ENCODE measurements at regions not wholly inside any gene's neighbourhood (a gene's known extent, or its start where the extent isn't known, plus 50 kb on each side); places are given as distances from the start of the nearest gene placed in this dataset.
"Not testable (repeated sequence)": the region's sequence is repeated elsewhere in the genome, so short reads cannot be mapped to it uniquely, and the experiment has no call there.

DNA sequence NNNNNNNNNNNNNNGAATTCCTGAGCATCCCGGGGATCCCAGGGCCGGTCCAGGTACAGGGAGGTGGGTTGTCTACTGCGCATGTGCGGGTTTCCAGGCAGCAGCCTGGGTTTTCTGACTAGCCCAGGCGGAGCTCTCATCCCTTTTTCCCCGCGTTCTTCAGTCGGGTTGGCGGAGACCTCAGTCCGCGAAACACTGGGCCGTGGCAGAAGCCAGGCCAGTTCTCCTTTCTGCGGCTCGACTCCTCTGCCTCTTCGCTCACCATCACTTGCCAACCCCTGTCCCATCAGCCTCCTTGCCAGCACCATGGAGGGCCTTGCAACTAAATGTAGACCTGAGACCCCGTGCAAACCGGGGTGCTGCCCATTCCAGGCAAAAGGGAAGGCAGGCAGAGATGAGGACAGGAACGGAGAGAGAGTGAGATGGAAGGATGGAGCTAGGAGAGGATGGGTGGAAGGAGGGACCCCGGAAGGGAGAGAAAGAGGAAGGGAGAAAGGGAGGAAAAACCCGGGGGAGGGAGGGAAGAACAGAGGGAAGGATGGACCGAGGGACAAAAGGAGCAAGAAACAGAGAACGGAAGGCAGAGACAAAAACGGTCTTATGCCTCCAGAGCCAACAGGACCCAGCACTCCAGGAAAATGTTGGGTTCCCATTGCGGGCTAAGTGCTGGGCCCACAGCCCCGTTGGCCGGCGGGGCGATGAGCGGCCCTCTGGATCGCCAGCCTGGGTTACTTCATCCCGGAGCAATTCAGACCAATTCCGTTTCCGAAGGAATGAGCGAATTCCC lies 445.4 kb upstream of the DEFB115 start:
- peak; percentile 89 for DNase-seq

DNA sequence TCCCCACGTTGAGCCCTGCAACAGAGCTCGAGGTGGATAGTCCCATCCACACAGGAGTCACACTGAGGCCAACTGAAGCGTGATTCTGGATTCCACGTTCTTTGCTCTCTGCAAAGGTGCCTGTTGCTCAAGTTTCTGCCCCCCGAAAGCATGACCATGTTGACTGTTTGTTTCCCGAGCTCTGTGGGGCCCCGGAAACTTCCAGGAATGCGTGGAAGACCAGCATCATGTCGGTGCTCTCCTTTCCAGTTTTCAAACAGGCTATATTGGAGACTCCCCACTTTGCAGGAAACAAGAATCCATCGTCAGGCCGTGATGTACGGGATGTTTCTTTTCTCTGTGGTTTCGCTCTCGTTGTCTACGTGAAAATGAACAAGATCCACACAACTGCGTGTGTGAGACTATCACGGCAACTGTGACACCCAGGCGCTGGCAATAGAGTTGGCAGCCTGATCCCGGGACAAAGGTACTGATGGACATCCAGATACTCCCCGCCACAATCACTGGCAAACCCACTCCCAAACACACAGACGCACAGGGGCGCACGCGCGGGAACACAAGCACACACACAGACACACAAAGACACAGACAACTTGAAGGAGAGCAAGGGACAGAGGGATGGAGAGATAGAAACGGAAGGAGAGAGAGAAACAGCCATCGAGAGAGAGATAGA lies 444.6 kb upstream of the DEFB115 start:
- no peak for DNase-seq

DNA sequence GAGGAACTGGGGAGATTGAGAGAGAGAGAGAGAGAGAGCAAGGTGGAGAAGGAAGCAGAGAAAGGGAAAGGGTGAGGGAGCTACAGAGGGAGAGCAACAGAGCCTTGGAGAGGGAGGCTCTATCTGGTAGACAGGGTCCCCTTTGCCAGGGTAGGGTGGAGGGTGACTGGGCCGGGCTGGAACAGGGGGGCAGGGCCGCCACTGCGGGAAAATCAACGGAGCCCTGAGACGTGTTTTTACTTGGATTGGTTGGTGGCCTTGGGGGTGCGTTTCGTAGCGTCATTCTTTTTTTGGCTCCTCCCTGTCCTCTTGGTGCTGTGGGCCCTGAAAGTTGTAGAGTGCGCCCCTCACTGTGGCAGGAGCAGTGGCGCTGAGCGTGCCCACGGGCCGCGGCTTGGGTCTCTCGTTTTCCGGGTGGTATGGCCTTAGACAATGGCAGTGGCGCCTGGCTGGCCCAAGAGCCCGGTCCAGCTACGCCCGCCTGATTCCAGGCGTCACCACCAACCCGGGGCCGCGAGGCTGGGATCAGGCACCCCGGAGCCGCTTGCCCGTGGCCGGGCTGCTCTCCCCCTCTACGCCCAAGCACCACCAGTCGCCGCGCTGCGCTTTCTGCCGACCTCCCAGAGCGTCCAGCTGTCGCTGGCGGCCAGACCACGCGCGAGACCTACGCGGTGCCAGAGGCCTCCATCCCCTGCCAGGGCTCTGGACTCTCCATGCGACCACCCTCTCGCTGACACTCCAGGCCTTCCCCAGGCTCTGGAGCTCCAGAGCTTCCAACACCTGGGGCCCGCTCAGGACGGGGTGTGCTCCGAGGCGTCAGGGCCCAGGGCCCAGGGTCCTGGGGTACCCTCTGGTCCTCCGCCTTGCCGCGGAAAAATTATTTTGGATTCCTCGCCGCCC lies 443.8 kb upstream of the DEFB115 start:
- peak; percentile 21 for DNase-seq

DNA sequence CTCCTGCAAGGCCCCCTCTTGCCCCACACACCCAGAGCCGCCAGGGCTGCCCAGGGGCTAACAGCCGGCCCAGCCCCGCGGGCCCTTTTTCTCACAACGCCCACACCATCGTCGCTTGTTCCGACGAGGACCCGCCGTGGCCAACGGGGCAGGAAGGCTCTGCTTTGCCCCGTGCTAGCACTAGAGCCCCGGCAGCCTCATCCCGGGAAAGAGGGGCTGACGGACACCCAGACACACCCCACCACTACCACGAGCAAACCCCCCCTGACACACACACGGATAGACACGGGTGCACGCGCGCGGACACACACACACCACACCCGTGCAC lies 443.2 kb upstream of the DEFB115 start:
- not testable (repeated sequence) for DNase-seq

DNA sequence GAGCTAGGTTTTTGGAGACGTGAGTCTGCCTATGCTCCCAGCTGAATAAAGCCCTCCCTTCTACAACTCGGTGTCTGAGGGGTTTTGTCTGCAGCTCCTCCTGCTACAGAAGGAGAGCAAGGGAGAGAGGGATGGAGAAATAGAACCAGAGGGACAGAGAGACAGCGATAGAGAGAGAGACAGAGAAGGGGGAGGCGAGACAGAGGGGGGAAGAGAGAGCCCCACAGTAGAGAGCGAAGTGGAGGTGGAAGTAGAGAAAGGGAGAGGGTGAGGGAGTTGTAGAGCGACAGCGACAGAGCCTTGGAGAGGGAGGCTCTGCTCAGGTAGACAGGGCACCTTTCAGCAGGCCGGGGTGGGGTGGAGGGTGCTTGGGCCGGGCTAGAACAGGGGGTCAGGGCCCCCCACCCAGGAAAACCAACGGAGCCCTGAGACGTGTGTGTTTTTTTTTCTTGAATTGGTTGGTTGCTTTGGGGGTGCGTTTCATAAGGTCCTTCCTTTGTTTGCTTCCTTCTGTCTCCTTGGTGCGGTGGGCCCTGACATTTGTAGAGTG lies 442.4 kb upstream of the DEFB115 start:
- not testable (repeated sequence) for DNase-seq

DNA sequence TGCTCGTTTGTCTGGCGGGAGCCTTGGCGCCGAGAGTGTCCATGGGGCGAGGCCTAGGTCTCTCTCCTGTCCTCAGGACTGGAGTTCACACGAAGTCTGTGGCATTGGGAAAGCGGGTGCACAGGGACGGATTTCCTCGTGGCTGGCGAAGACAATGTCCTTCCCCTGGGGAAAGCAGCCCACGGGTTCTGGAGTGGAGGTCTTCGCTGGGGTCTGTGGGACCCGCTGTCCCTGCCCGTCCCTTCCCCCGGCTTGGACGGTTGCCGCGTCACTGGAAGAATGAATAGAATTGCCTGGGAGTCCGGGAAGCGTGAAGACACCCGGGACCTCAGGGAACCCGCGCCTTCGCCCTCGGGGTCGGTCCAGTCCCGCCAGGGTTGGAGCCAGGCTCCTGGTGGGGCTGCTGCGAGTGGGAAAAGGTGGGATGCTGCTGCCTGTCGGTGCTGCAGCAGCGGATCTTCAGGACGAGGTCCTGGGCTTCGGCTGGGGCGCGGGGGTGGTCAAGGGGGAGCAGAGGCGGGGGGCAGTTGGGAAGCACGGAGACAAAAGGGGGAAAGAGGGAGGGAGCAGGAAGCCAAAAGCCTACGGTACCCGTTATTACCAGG lies 441.8 kb upstream of the DEFB115 start:
- DNase-seq: no peak

DNA sequence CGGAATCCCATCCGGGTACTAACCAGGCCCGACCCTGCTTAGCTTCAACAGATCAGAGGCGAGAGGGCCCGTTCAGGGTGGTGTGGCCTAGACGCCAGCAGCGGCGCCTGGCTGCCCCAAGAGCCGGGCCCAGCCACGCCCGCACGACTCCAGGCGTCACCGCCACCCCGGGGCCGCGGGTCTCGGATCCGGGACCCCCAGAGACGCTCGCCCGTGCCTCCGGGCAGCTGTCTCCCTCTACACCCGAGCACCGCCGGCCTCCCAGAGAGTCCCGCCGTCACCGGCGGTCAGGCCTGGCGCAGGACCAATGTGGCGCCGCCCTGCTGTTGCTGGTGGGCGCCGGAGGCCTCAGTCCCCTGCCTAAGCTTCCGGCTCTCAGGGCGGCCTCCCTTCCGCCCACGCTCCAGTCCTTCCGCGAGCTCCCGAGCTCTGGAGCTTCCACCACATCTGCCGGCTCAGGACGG lies 441.2 kb upstream of the DEFB115 start:
- DNase-seq: peak; percentile 58

DNA sequence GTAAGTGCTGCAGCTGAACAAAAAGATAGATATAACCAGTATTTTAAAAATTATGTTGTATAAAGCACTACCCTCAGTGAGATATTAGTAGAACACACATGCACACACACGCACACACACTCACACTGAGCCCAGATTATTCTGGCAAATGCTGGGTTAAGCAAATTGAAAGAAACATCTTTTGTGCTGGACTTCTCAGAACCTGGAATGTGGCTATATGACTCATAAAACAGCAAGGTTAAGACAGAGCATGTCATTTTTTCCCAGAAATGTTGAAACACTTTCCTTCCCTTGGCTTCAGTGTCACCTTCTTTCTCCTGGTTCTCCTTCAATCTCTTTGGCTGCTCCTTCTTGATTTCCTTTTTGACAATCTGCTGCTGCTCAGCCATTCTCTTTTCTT lies 435.8 kb upstream of the DEFB115 start:
- not testable (repeated sequence) for DNase-seq

DNA sequence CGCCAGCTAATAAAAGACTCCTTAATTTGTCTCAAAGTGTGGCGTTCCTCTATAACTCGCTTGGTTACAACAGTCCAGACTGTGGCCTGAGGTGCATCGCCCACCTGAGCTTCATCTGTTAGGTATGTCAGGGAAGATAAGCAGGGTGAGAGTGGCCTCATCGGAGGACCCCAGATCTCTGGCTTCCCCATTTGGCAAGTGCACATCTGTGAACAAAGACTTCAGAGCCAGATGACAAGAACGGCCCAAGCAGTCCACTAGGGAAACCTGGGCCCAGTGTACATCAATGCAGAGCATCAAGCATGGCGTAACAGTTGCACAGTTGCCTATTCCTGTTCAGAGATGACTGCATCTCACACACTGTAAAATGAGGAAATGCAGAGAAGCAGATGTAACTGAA lies 432.8 kb upstream of the DEFB115 start:
- not testable (repeated sequence) for DNase-seq

DNA sequence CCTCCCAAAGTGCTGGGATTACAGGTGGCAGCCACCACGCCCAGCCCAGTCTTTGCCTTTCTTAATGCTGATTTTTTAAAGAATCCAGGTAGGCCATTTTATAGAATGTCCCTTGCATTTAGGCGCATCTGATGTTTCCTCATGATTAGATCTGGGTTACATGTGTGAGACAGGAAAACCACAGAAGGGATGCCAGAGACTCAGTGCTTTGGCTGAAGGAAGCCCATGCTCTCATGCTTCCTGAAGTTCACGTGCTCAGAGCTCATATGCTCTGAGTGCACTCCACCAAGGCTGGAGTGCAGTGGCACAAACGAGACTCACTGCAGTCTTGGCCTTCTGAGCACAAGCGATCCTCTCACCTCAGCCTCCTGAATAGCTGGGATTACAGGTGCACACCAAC lies 411.5 kb upstream of the DEFB115 start:
- not testable (repeated sequence) for DNase-seq

DNA sequence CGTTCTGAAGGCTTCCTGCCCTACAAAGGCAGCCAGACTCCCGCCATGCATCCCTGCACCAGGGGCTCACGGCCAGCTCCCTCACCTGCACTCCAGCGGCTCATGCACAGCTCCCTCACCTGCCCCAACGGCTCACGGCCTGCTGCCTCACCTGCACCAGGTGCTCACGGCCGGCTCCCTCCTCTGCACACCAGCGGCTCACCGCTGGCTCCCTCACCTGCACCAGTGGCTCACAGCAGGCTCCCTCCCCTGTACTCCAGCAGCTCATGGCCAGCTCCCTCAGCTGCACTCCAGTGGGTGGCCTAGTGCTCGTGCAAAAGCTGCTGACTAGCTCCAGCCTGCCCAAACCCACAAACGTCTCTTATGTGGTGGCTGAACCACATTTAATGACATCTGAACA lies 389.2 kb upstream of the DEFB115 start:
- not testable (repeated sequence) for DNase-seq

DNA sequence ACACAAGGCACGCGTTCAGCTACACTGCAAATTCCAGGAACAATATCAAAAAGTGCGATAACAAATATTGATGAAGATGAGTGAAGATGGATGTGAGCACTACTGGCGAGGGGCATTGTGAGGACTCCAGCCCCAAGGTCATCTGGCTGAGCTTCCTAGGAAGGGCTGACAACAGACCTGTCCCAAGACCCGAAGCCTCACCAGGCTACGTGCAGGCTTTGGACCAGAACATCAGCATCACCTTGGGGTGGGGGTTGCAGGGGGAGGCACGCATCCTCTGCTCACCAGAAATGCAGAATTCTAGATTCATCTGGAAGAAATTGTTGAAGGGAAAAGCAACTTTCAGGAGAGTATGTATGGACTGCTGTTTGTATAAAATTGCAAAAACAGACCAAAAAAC lies 386.3 kb upstream of the DEFB115 start:
- not testable (repeated sequence) for DNase-seq

DNA sequence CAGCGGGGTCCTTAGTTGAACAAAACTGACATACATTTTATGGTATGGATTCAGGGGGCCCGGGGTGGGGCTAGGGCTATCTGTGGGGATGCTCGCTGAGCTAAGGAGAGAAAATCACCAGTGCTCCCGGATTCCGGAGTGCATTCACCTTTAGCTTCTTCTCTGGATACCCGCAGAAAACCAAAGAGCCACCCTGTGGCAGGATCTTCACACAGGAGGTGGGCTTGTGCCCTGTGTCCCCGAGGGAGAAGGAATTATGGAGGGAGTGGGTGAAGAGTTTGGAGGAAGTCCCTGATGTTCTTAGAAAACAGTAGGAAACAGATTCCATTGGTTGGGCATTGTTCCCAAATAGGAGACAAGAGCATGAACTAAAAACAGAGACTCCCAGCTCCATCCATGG lies 385.2 kb upstream of the DEFB115 start:
- not testable (repeated sequence) for DNase-seq

DNA sequence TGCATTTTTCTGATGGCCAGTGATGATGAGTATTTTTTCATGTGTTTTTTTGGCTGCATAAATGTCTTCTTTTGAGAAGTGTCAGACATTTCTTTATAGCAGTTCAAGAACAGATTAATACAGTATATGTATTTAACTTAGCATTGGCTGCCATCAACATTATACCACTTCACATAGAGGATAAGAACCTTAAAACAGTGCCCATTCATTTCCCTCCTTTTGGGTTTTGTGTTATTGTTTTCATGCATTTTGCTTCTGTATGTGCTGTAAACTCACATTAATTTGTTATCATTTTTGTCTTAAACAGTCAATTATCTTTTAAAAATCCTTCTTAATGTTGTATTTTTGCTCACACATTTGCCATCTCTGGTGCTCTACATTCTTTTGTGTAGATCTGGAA lies 381.6 kb upstream of the DEFB115 start:
- not testable (repeated sequence) for DNase-seq

DNA sequence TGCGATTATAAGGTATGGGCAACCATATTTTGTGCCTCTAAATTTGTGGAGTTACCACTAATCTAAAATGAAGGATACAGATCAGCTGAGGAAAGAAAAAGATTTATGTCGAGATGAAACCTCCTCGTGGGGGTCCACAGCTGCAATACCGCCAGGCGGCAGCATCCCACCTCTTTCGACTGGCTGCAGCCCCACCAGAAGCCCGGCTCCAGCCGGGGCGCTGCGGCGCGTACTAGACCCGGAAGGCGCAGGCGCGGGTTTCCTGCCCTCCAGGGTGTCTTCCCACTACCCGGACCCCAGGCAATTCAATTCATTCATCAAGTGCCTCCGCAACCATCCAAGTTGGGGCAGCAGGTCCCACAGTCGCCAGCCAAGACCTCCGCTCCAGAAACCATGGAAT lies 366.1 kb upstream of the DEFB115 start:
- DNase-seq: peak; percentile 76

DNA sequence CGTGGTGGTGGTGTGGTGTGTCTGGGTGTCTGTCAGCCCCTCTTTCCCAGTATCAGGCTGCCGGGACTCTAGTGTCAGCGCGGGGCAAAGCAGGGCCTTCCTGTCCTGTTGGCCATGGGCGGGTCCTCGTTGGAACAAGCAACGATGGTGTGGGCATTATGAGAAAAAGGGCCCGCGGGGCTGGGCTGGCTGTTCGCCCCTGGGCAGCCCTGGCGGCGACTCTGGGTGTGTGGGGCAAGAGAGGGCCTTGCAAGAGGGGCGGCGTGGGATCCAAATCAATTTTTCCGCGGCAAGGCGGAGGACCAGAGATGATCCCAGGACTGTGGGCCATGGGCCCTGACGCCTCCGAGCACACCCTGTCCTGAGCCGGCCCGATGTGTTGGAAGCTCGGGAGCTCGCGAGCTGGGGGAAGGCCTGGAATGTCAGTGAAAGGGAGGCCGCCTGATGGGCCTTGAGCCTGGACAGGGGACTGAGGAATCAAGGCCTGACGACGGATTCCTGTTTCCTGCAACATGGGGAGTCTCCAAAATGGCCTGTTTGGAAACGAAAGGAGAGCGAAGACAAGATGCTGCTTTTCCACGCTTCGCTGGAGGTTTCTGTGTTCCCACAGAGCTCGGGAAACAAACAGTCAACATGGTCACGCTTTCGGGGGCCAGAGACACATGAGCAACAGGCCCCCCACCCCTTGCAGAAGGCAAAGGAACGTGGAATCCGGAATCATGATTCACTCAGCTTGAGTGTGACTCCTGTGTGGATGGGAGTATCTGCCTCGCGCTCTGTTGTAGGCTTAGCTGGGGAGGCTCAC lies 364.7 kb upstream of the DEFB115 start:
- DNase-seq: no peak

DNA sequence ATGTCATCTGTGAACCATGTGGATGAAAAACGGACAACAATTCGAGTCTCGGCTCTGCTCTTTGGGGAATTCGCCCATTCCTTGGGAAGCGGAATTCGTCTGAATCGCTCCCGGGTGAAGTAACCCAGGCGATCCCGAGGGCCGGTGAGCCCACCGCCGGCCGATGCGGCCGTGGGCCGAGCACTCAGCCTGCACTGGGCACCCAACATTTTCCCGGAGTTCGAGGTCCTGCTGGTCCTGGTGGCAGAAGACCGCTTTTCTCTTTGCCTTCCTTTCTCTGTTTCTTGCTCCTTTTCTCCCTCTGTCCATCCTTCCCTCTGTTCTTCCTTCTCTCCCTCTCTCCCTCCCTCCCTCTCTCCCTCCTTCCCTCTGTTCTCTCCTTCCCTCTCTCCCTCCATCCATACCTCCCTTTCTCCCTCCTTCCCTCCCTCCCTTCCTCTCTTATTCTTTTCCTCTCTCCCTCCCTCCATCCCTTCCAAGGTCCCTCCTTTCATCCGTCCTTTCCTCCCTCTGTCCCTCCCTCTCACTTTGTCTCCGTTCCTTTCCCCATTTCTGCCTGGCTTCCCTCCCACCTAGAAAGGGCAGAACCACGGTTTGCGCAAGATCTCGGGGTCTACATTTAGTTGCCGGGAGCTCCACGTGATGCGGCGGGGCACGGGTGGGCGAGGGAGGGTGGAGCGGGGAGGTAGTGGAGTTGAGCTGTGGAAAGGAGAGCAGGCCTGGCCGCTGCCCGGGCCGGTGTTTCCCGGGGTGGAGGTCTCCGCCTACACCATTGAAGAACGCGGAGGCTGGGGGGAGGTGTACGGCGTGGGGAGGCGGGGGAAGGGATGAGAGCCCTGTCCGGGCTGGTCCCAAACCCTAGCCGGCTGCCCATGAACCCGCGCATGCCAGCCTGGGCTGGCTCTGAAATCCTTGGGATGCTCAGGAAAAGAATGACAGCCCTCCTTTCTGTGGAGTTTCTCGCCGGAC lies 363.8 kb upstream of the DEFB115 start:
- not testable (repeated sequence) for DNase-seq

DNA sequence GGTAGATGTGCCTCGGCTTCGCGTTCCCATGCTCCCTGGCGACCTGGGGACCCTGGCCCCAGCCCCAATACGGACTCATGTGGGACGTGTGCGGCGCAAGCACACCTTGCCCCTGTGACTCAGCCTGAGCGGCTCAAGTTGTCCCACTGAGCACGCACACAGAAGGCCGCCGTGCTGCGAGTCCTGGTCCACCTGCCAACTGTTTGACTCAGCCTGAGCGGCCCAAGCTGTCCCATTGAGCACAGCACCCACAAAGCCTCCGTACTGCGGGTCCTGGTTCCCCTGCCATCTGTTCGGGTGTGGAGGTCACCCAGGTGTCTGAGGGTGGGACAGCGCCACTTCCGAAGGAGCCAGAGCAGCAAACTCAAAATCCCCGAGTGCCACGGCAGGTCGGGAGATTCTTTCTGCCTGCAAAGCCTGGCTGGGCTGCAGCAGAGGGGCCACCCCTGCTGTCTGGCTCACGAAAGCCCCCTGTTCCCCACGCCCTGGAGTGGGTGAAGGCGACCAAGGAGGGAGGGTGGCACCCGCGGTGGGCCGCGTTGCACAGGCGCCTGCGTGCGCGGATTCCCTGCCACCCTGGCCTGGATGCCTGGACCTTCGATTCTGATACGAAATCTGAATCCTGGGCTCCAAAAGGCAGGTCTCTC lies 362.6 kb upstream of the DEFB115 start:
- DNase-seq: not testable (repeated sequence)

DNA sequence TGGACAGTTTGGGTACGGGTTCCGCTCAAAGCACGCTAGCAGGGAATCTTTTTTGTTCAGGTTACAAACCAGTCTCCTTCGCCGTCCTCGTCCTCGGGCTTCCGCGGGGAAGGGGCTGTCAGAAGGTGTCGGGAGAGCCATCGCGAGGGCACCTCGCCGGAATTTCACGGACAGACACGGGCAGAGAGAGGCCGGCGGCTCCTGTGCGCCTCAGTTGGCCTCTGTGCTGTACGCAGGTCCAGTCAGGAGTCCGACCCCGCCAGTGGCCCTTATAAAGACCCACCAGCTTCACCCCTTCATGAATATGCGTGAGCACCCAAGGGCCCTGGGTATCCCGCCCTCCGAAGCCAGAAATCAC lies 362.1 kb upstream of the DEFB115 start:
- DNase-seq: not testable (repeated sequence)

Data from NCI-H82 (cell line).